Germinal center (tissue), 1 donor: ENCODE measurements at regions not wholly inside any gene's neighbourhood (a gene's known extent, or its start where the extent isn't known, plus 50 kb on each side); places are given as distances from the start of the nearest gene placed in this dataset.
"Not testable (repeated sequence)": the region's sequence is repeated elsewhere in the genome, so short reads cannot be mapped to it uniquely, and the experiment has no call there.

Experiments used
- DNase-seq: peaks from one replicate; pipeline ENCODE4 v3.0.0; 2012; ENCODE audit warnings: mixed read lengths, low spot score

GRCh38 chr21:20388400-20388799, 609.8 kb upstream of the NCAM2 start:
- DNase-seq = no peak

GRCh38 chr21:20396798-20397197, 601.4 kb upstream of the NCAM2 start:
- DNase-seq = no peak

DNA sequence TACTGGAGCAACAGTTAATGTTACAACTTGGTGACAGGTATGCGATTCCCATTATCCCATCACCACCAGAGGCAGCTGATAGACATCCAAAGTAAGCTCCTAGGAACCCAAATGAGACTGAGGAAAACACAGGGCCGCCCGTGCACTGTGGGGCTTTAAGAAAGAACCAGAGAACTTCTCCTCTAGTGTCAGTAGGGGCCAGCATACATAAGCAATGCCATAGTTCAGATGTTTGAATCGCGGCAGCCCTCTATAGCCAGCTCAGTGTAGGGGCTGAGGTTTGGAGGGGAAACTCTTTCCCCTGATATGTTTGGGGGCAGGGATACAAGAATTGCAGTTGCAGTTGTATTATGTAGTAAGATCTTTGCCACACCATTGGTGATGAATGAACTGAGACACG, 593.3 kb upstream of the NCAM2 start:
- no peak for DNase-seq

DNA sequence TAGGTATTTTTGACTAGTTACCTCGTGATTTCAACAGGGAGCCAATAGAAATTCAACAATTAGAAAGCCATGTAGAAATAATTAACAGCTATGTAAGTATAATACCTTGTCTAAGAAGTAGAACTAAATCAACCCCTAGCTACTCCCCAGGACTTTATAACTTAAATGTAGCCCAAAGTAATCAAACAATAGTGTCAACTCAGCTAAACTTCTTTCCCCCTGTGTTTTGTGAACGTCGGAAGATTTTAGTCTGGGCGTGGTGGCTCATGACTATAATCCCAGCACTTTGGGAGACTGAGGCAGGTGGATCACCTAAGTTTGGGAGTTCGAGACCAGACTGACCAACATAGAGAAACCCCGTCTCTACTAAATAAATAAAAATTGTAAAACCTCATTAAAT, 579.9 kb upstream of the NCAM2 start:
- no peak for DNase-seq

DNA sequence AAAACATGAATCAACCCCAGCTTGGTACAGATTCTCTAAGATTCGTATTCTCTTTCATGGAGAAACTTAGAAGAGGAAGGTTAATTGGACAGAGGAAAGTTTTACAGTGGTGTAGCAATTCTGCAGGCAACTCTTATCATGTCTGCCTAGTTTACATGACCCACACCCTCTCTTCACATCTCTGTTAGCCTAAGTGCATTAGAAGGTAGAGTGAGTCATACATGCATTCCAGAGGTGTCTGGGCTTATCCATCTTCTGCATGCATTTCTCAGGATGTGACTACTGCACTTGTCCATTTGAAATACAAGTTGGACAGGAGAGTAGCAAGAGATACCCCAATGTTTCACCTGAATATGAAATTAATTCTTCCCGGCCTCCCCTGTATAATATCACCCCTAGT, 578.4 kb upstream of the NCAM2 start:
- no peak for DNase-seq

DNA sequence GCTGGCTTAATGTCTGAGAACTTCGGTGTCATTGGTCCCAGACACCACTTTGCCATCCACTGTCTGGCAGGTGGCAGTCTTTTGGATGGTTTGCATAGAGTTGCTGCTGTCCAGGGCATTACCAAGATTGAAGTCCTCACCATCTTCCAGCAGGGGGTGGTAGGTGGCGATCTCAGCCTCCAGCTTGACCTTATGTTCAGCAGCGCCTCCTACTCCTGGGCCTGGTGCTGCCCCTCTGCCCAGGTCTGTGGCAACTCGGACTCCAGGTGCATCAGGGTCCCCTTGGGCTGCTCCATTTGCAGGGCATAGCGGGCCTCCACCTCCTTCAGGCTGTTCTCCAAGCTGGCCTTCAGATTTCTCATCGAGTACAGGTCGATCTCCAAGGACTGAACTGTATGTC, 573.3 kb upstream of the NCAM2 start:
- DNase-seq = no peak

- no peak for DNase-seq
Measured at GRCh38 chr21:20425856-20426255, 572.4 kb upstream of the NCAM2 start.

DNA sequence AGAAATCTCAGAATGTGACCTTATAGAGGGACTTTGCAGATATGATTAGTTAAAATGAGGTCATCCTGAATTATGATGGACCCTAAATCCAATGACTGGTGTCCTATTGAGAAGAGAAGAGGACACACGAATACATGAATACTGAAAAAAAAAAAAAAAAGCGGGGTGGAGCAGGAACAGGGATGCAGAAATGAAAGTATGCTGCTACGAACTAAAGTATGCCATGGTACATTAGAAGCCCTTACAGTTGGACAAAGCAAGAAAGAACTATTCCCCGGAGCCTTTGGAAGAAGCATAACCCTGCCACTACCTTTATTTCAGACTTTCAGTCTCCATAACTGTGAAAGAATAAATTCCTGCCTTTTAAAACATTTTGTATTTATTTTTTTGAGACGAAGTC, 557.9 kb upstream of the NCAM2 start:
- no peak for DNase-seq

DNA sequence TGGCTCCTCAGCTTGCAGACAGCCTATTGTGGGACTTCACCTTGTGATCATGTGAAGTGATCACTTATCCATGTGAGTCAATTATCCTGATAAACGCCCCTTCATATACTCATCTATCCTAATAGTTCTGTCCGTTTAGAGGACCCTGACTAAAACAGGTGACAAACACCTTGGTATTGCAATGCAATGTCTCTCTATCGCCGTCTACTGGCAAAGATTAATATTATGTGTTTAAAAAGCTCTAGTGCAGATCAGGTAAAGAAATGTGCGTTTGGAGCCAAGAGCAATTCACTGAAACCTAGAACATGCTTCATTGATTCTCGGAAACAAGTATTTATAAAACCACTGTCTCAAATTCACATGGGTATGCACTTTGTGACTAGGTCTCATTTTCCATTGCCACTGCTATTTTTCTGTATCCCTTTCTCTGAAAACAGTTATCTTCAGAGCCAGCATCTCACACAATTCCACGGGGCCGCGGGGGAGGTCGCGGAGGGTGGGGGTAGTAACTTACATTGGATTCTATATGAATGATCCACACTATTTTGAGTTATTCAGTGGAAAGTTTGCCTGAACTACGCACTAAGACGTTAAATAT, 554.6 kb upstream of the NCAM2 start:
- DNase-seq = no peak

GRCh38 chr21:20445971-20446370, 552.2 kb upstream of the NCAM2 start:
- no peak for DNase-seq

- DNase-seq = no peak
Measured at GRCh38 chr21:20451046-20451445, 547.2 kb upstream of the NCAM2 start.

DNA sequence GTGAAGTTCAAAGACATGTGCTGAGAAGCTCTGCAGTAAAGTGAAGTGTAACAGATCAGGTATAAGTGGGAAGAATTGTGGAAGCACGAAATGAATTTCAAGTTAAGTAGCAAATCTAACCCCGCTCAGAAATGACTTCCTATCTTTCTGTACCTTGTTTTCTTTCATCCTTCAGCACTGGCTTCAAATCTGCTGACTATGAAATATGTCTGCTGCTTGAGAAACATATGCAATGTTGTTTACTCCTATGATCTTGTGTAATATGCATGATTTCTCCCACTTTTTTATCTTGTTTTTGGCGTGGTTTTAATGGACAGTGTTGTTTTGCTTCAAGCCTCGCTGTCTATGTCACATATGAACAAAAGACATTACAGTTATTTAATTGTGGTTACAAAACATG, 545.3 kb upstream of the NCAM2 start:
- no peak for DNase-seq

- no peak for DNase-seq
Measured at GRCh38 chr21:20459838-20460237, 538.4 kb upstream of the NCAM2 start.

- DNase-seq = no peak
Measured at GRCh38 chr21:20463362-20463761, 534.8 kb upstream of the NCAM2 start.

DNA sequence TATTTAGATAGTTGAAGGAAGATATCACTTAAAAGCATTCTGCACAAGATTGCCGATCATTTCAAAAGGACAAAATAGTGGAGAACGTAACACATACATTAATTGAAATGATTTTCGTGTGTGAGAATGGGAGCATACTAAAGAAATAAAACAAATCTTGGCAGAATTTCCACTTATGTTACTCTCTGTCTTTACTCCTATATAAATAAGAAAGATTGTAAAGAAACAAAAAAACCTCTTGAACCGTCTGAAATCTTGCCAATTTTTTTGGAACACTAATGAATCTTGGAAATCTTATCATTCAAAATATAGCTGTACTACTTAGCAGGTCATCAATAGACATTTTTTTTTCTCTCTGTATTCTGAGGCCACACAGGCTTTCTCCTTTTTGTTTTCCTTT, 528.8 kb upstream of the NCAM2 start:
- DNase-seq = no peak

DNA sequence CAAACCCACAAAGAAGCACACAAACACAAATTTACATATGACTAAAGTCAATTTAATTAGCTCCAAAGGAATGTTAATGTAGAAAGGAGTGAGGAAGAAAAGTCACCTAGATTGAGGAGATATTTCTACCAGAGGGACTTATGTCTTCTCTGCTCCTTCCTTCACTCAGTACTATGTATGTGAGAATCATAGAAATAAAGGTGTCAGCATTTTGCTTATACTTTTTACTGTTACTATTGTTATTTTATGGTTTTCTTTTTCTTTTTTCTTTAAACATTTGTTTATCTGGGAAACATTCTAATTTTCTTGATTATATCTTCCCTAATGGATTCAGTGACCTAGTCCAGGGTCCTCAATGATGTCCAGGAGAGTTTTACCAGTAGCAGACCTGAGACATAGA, 511.9 kb upstream of the NCAM2 start:
- no peak for DNase-seq

- DNase-seq = not testable (repeated sequence)
Measured at GRCh38 chr21:20502915-20503314, 495.3 kb upstream of the NCAM2 start.

- no peak for DNase-seq
Measured at GRCh38 chr21:20507783-20508182, 490.4 kb upstream of the NCAM2 start.

DNA sequence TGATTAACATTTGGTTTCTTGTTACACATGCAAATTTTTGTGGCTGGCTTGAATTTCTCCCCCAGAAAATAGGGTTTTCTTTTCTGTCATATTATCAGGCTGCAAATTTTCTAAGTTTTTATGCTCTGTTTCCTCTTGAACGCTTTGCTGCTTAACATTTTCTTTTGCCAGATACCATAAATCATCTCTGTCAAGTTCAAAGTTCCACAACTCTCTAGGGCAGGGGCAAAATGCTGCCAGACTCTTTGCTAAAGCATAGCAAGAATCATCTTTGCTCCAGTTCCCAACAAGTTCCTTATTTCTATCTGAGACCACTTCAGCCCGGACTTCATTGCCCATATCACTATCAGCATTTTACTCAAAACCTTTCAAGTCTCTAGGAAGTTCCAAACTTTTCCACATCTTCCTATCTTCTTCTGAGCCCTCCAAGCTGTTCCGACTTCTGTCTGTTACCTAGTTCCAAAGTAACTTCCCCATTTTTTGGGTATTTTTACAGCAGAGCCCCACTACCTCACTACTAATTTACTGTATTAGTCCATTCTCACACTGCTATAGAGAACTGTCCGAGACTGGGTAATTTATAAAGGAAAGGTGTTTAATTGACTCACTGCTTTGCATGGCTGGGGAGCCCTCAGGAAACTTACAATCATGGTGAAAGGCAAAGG, 486.9 kb upstream of the NCAM2 start:
- no peak for DNase-seq

- no peak for DNase-seq
Measured at GRCh38 chr21:20515446-20515845, 482.8 kb upstream of the NCAM2 start.

- DNase-seq = no peak
Measured at GRCh38 chr21:20519076-20519475, 479.1 kb upstream of the NCAM2 start.

GRCh38 chr21:20522611-20523010, 475.6 kb upstream of the NCAM2 start:
- no peak for DNase-seq

GRCh38 chr21:20523191-20523590, 475.0 kb upstream of the NCAM2 start:
- DNase-seq = no peak

DNA sequence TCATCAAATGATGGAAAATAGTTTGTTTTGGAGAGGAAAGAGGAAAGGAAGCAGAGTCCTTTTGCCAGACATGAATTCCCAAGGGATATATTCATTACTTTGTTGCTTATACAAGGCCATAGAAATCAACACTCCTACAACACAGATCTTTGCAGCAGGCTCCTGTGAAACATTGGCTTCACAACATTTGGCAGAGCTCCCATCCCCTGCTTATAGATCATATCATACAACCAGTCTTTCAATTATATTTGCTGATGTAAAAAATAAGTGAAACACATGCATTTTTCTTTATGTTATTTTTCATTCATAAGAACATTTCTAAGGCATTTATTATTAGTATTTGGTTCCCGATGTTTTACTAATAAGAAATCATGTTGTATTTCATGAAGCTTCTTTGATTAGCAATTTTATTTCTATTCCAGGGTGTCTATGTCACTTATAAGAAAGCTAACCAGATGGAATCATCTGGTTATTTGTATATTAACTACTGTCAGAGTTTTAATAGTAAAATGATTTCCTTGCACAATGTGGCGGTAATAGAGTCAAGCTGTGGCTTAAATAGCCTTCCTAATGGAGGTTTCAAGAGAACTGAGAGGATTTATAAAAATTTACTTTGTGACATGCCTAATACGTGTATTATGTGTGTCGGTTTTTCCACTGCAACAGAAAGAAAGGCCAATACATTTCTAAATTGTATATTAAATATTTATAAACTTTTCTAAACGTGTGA, 470.3 kb upstream of the NCAM2 start:
- no peak for DNase-seq
